H9 (cell line): ENCODE measurements at regions not wholly inside any gene's neighbourhood (a gene's known extent, or its start where the extent isn't known, plus 50 kb on each side); places are given as distances from the start of the nearest gene placed in this dataset.

Experiments
- DNase-seq: peaks from one replicate; pipeline ENCODE4 v3.0.0-alpha.2; 2017
- H2AFZ ChIP-seq: one replicate; pipeline ENCODE4 v1.6.1; 2013; ENCODE audit warnings: mild to moderate bottlenecking, low read length, control low read depth, moderate library complexity
- H2AK5ac ChIP-seq: 2 replicates; pipeline ENCODE4 v1.6.1; 2013; ENCODE audit warnings: low read length, control low read depth, mixed read lengths; ENCODE audit not compliant: insufficient read length
- H2BK120ac ChIP-seq: one replicate; pipeline ENCODE4 v1.6.1; 2013; ENCODE audit warnings: low read depth, mild to moderate bottlenecking, low read length, control low read depth, inconsistent platforms; ENCODE audit not compliant: poor library complexity, severe bottlenecking
- H2BK12ac ChIP-seq: 2 replicates; pipeline ENCODE4 v1.6.1; 2013; ENCODE audit warnings: low read length, control low read depth, mixed read lengths, low read depth; ENCODE audit not compliant: insufficient read length
- H2BK15ac ChIP-seq: 2 replicates; pipeline ENCODE4 v1.6.1; 2013; ENCODE audit warnings: low read depth, low read length, control low read depth
- H2BK20ac ChIP-seq: one replicate; pipeline ENCODE4 v1.6.1; 2013; ENCODE audit warnings: low read depth, mild to moderate bottlenecking, low read length, control low read depth, inconsistent platforms; ENCODE audit not compliant: poor library complexity, severe bottlenecking
- H2BK5ac ChIP-seq: 2 replicates; pipeline ENCODE4 v1.6.1; 2013; ENCODE audit warnings: low read length, control low read depth, mixed read lengths; ENCODE audit not compliant: insufficient read length
- H3K14ac ChIP-seq: 2 replicates; pipeline ENCODE4 v1.6.1; 2013; ENCODE audit warnings: low read length, control low read depth; ENCODE audit not compliant: insufficient read depth
- H3K18ac ChIP-seq: 2 replicates; pipeline ENCODE4 v1.6.1; 2013; ENCODE audit warnings: low read depth, mild to moderate bottlenecking, mixed read lengths, low read length, control low read depth; ENCODE audit not compliant: insufficient read length
- H3K23ac ChIP-seq: 2 replicates; pipeline ENCODE4 v1.6.1; 2013; ENCODE audit warnings: low read length, control low read depth, mixed read lengths, low read depth; ENCODE audit not compliant: insufficient read length
- H3K23me2 ChIP-seq: 2 replicates; pipeline ENCODE4 v1.6.1; 2013; ENCODE audit warnings: low read depth, mild to moderate bottlenecking, mixed read lengths, low read length, control low read depth; ENCODE audit not compliant: insufficient read length, poor library complexity, severe bottlenecking
- H3K27ac ChIP-seq: 2 replicates; pipeline ENCODE4 v1.5.1; 2013; ENCODE audit warnings: low read length, control low read depth, mixed read lengths, low read depth; ENCODE audit not compliant: insufficient read length
- H3K27me3 ChIP-seq: 2 replicates; pipeline ENCODE4 v1.6.1; 2013; ENCODE audit warnings: low read length, control low read depth, inconsistent platforms; ENCODE audit not compliant: insufficient read depth
- H3K4ac ChIP-seq: 2 replicates; pipeline ENCODE4 v1.6.1; 2013; ENCODE audit warnings: low read depth, mild to moderate bottlenecking, control low read depth, inconsistent platforms, low read length, moderate library complexity
- H3K4me1 ChIP-seq: 2 replicates; pipeline ENCODE4 v1.6.1; 2013; ENCODE audit warnings: low read length, control low read depth, inconsistent platforms; ENCODE audit not compliant: insufficient read depth
- H3K4me2 ChIP-seq: 2 replicates; pipeline ENCODE4 v1.6.1; 2013; ENCODE audit warnings: low read length, control low read depth, mixed read lengths; ENCODE audit not compliant: insufficient read length, insufficient read depth
- H3K56ac ChIP-seq: 2 replicates; pipeline ENCODE4 v1.6.1; 2013; ENCODE audit warnings: low read depth, mild to moderate bottlenecking, mixed read lengths, low read length, control low read depth; ENCODE audit not compliant: insufficient read length
- H3K79me1 ChIP-seq: 2 replicates; pipeline ENCODE4 v1.6.1; 2013; ENCODE audit warnings: low read depth, mild to moderate bottlenecking, moderate library complexity, low read length, control low read depth, inconsistent platforms; ENCODE audit not compliant: insufficient read depth, poor library complexity, severe bottlenecking
- H3K79me2 ChIP-seq: 2 replicates; pipeline ENCODE4 v1.6.1; 2013; ENCODE audit warnings: low read length, control low read depth, inconsistent platforms; ENCODE audit not compliant: insufficient read depth
- H3K9ac ChIP-seq: 2 replicates; pipeline ENCODE4 v1.6.1; 2013; ENCODE audit warnings: low read length, control low read depth, mixed read lengths; ENCODE audit not compliant: insufficient read length; ENCODE audit errors: extremely low read depth
- H3K9me3 ChIP-seq: one replicate; pipeline ENCODE4 v1.6.1; 2013; ENCODE audit warnings: low read depth, low read length, inconsistent platforms; ENCODE audit not compliant: control insufficient read depth
- H3T11ph ChIP-seq: one replicate; pipeline ENCODE4 v1.6.1; 2013; ENCODE audit warnings: mild to moderate bottlenecking, low read length, control low read depth, inconsistent platforms
- H4K20me1 ChIP-seq: one replicate; pipeline ENCODE4 v1.6.1; 2013; ENCODE audit not compliant: control insufficient read depth, insufficient read length, insufficient read depth
- H4K5ac ChIP-seq: 2 replicates; pipeline ENCODE4 v1.6.1; 2013; ENCODE audit warnings: low read depth, mild to moderate bottlenecking, mixed read lengths, low read length, control low read depth; ENCODE audit not compliant: insufficient read length
- H4K8ac ChIP-seq: replicated peaks from 2 replicates; pipeline ENCODE4 v1.6.1; 2013; ENCODE audit warnings: low read length, control low read depth, mixed read lengths, low read depth; ENCODE audit not compliant: insufficient read length
- H4K91ac ChIP-seq: 2 replicates; pipeline ENCODE4 v1.6.1; 2013; ENCODE audit warnings: low read depth, mild to moderate bottlenecking, moderate library complexity, mixed read lengths, low read length, control low read depth; ENCODE audit not compliant: insufficient read length
- H3K27ac Mint-ChIP-seq, 3 experiments: 2 replicates in 2 of 3; 3 replicates in 1 of 3; pipeline ENCODE4 v1.8.0; 2020 to 2021; ENCODE audit warnings: mixed read lengths in 3 of 3, mild to moderate bottlenecking in 1 of 3, moderate library complexity in 1 of 3
- H3K27me3 Mint-ChIP-seq: 2 replicates; pipeline ENCODE4 v1.8.0; 2021; ENCODE audit warnings: low read depth, mild to moderate bottlenecking, moderate library complexity, mixed read lengths
- H3K36me3 Mint-ChIP-seq, 3 experiments: 2 replicates in 2 of 3; 3 replicates in 1 of 3; pipeline ENCODE4 v1.8.0; 2020 to 2021; ENCODE audit warnings: low read depth in 3 of 3, mixed read lengths in 3 of 3; ENCODE audit not compliant: insufficient read depth in 1 of 3
- H3K4me1 Mint-ChIP-seq, 2 experiments: 2 replicates each; pipeline ENCODE4 v1.8.0; 2020; ENCODE audit warnings: mixed read lengths in 2 of 2
- H3K4me3 Mint-ChIP-seq, 2 experiments: 2 replicates in 1 of 2; 3 replicates in 1 of 2; pipeline ENCODE4 v1.8.0; 2020 to 2021; ENCODE audit warnings: mild to moderate bottlenecking in 2 of 2, mixed read lengths in 2 of 2, moderate library complexity in 1 of 2
- H3K9me3 Mint-ChIP-seq, 2 experiments: 2 replicates in 1 of 2; 3 replicates in 1 of 2; pipeline ENCODE4 v1.8.0; 2020; ENCODE audit warnings: mild to moderate bottlenecking in 2 of 2, mixed read lengths in 2 of 2, moderate library complexity in 1 of 2
- CTCF ChIP-seq: fragments of 200-600 bp; sonication (generic); conservative IDR thresholded peaks from 3 replicates; pipeline ENCODE4 v1.8.0; 2021; ENCODE audit warnings: antibody characterized with exemption, mild to moderate bottlenecking
- WGBS: extraction: QIAGEN DNeasy Blood & Tissue Kit; methylation state at CpG from one replicate; pipeline ENCODE4 v1.1.7; 2013; ENCODE audit warnings: missing lambda C conversion rate, low lambda C conversion rate, mixed read lengths; ENCODE audit not compliant: insufficient read length; ENCODE audit errors: extremely low coverage; 5-methylcytosine and 5-hydroxymethylcytosine counted together

- Histone ChIP-seq H3K4me2 (no peak overlapping the region), H3K27me3 (no peaks in the 10 kb centered on the region), H4K91ac (no peak overlapping the region), H3K18ac (no peak overlapping the region), H2AFZ (no peak overlapping the region), H2BK12ac (no peak overlapping the region), H3K23me2 (no peaks in the 10 kb centered on the region), H2BK15ac (no peak overlapping the region), H2BK20ac (no peak overlapping the region), H3K9ac (no peak overlapping the region), H4K5ac (no peak overlapping the region), H2BK5ac (no peak overlapping the region), H4K8ac (no peak overlapping the region), H3K79me2 (no peaks in the 10 kb centered on the region), H4K20me1 (no peaks in the 10 kb centered on the region), H2AK5ac (no peak overlapping the region), H3K4me1 (no peaks in the 10 kb centered on the region), H3K4ac (no peak overlapping the region), H3T11ph (no peak overlapping the region), H3K9me3 (no peaks in the 10 kb centered on the region), H3K79me1 (no peaks in the 10 kb centered on the region), H3K56ac (no peak overlapping the region), H2BK120ac (no peak overlapping the region), H3K27ac (no peak overlapping the region), H3K23ac (no peak overlapping the region), H3K14ac (no peak overlapping the region)
- Mint-ChIP-seq H3K36me3 (no peaks in the 10 kb centered on the region), H3K27ac (no peak overlapping the region), H3K4me1 (peaks cover 7 to 9% of the 10 kb centered on the region in 2 experiments), H3K27me3 (no peaks in the 10 kb centered on the region), H3K9me3 (no peaks in the 10 kb centered on the region), H3K4me3 (no peak overlapping the region)
- no peak for DNase-seq
- no peak for TF ChIP-seq CTCF
- no CpG with 5 or more reads among the region's 2 CpGs for WGBS
These were observed 60.5 kb downstream of the PMAIP1 start for GRCh38 chr18:59960272-59960671.
